ENCODE measurements at regions not wholly inside any gene's neighbourhood (a gene's known extent, or its start where the extent isn't known, plus 50 kb on each side); places are given as distances from the start of the nearest gene placed in this dataset.
A peak's percentile ranks its signal among the peaks of the same experiment; 100 is the strongest.

DNA sequence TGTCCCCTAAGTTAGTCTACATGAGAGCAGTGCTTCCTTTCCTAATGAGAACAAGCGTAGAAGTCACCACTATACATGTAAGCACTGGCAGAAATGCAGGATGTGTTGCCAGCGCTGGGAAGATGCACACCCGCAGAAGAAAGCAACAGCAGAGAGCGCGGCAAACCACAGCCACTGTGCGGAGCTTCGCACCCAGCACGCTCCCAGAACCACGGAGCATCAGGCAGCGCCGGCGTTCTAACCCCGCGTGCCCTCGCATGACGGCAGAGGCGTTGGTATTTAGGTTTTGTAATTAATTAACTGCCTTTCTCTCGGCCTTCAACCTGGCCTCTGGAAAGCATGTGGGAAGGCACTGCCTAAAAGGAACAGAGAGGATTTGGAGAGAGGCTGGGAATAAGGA lies 69.1 kb downstream of the OLIG1 start:
- H3K27me3 Mint-ChIP-seq (ENCODE audit: insufficient read depth, low read depth, poor library complexity) = peaks cover 7% of the 10 kb centered on the region
- no peaks in the 10 kb centered on the region for H3K27me3 ChIP-seq (ENCODE audit: insufficient read depth)
- no peak; the same call in 2 of the 3 replicates for ATAC-seq
- no peaks in the 10 kb centered on the region for H3F3A ChIP-seq (replicated peaks; ENCODE audit: low read depth)
- H4K20me1 ChIP-seq (replicated peaks; ENCODE audit: insufficient read depth) = no peaks in the 10 kb centered on the region
- H3K4me1 ChIP-seq (ENCODE audit: insufficient read depth) = peaks cover 16% of the 10 kb centered on the region
- TF ChIP-seq, protein P1, sequence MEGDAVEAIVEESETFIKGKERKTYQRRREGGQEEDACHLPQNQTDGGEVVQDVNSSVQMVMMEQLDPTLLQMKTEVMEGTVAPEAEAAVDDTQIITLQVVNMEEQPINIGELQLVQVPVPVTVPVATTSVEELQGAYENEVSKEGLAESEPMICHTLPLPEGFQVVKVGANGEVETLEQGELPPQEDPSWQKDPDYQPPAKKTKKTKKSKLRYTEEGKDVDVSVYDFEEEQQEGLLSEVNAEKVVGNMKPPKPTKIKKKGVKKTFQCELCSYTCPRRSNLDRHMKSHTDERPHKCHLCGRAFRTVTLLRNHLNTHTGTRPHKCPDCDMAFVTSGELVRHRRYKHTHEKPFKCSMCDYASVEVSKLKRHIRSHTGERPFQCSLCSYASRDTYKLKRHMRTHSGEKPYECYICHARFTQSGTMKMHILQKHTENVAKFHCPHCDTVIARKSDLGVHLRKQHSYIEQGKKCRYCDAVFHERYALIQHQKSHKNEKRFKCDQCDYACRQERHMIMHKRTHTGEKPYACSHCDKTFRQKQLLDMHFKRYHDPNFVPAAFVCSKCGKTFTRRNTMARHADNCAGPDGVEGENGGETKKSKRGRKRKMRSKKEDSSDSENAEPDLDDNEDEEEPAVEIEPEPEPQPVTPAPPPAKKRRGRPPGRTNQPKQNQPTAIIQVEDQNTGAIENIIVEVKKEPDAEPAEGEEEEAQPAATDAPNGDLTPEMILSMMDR (conservative IDR thresholded peaks at IDR 0.05; ENCODE audit: low read depth in 2 of 2) = no peak
- TF ChIP-seq POLR2AphosphoS5 (IDR thresholded peaks at IDR 0.05; ENCODE audit: low read depth) (no peak), JUNB (IDR thresholded peaks at IDR 0.05; ENCODE audit: unreplicated experiment) (no peak), ZNF331 (CRISPR knock-in tag; IDR thresholded peaks at IDR 0.05; ENCODE audit: low read depth) (no peak), CREB1 (CRISPR knock-in tag; IDR thresholded peaks at IDR 0.05; ENCODE audit: low read depth) (no peak), EZH2phosphoT487 (IDR thresholded peaks at IDR 0.05; ENCODE audit: unreplicated experiment) (no peak), STAT1 (IDR thresholded peaks at IDR 0.05; ENCODE audit: unreplicated experiment) (no peak), ZNF114 (CRISPR knock-in tag; IDR thresholded peaks at IDR 0.05) (no peak), NANOG (IDR thresholded peaks at IDR 0.05; ENCODE audit: borderline replicate concordance) (no peak)
- TF ChIP-seq, protein P2, sequence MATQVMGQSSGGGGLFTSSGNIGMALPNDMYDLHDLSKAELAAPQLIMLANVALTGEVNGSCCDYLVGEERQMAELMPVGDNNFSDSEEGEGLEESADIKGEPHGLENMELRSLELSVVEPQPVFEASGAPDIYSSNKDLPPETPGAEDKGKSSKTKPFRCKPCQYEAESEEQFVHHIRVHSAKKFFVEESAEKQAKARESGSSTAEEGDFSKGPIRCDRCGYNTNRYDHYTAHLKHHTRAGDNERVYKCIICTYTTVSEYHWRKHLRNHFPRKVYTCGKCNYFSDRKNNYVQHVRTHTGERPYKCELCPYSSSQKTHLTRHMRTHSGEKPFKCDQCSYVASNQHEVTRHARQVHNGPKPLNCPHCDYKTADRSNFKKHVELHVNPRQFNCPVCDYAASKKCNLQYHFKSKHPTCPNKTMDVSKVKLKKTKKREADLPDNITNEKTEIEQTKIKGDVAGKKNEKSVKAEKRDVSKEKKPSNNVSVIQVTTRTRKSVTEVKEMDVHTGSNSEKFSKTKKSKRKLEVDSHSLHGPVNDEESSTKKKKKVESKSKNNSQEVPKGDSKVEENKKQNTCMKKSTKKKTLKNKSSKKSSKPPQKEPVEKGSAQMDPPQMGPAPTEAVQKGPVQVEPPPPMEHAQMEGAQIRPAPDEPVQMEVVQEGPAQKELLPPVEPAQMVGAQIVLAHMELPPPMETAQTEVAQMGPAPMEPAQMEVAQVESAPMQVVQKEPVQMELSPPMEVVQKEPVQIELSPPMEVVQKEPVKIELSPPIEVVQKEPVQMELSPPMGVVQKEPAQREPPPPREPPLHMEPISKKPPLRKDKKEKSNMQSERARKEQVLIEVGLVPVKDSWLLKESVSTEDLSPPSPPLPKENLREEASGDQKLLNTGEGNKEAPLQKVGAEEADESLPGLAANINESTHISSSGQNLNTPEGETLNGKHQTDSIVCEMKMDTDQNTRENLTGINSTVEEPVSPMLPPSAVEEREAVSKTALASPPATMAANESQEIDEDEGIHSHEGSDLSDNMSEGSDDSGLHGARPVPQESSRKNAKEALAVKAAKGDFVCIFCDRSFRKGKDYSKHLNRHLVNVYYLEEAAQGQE (IDR thresholded peaks at IDR 0.05; ENCODE audit: unreplicated experiment) = no peak
- TF ChIP-seq, protein P3, sequence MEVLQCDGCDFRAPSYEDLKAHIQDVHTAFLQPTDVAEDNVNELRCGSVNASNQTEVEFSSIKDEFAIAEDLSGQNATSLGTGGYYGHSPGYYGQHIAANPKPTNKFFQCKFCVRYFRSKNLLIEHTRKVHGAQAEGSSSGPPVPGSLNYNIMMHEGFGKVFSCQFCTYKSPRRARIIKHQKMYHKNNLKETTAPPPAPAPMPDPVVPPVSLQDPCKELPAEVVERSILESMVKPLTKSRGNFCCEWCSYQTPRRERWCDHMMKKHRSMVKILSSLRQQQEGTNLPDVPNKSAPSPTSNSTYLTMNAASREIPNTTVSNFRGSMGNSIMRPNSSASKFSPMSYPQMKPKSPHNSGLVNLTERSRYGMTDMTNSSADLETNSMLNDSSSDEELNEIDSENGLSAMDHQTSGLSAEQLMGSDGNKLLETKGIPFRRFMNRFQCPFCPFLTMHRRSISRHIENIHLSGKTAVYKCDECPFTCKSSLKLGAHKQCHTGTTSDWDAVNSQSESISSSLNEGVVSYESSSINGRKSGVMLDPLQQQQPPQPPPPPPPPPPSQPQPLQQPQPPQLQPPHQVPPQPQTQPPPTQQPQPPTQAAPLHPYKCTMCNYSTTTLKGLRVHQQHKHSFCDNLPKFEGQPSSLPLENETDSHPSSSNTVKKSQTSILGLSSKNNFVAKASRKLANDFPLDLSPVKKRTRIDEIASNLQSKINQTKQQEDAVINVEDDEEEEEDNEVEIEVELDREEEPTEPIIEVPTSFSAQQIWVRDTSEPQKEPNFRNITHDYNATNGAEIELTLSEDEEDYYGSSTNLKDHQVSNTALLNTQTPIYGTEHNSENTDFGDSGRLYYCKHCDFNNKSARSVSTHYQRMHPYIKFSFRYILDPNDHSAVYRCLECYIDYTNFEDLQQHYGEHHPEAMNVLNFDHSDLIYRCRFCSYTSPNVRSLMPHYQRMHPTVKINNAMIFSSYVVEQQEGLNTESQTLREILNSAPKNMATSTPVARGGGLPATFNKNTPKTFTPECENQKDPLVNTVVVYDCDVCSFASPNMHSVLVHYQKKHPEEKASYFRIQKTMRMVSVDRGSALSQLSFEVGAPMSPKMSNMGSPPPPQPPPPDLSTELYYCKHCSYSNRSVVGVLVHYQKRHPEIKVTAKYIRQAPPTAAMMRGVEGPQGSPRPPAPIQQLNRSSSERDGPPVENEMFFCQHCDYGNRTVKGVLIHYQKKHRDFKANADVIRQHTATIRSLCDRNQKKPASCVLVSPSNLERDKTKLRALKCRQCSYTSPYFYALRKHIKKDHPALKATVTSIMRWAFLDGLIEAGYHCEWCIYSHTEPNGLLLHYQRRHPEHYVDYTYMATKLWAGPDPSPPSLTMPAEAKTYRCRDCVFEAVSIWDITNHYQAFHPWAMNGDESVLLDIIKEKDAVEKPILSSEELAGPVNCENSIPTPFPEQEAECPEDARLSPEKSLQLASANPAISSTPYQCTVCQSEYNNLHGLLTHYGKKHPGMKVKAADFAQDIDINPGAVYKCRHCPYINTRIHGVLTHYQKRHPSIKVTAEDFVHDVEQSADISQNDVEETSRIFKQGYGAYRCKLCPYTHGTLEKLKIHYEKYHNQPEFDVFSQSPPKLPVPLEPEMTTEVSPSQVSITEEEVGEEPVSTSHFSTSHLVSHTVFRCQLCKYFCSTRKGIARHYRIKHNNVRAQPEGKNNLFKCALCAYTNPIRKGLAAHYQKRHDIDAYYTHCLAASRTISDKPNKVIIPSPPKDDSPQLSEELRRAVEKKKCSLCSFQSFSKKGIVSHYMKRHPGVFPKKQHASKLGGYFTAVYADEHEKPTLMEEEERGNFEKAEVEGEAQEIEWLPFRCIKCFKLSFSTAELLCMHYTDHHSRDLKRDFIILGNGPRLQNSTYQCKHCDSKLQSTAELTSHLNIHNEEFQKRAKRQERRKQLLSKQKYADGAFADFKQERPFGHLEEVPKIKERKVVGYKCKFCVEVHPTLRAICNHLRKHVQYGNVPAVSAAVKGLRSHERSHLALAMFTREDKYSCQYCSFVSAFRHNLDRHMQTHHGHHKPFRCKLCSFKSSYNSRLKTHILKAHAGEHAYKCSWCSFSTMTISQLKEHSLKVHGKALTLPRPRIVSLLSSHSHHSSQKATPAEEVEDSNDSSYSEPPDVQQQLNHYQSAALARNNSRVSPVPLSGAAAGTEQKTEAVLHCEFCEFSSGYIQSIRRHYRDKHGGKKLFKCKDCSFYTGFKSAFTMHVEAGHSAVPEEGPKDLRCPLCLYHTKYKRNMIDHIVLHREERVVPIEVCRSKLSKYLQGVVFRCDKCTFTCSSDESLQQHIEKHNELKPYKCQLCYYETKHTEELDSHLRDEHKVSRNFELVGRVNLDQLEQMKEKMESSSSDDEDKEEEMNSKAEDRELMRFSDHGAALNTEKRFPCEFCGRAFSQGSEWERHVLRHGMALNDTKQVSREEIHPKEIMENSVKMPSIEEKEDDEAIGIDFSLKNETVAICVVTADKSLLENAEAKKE (CRISPR knock-in tag; IDR thresholded peaks at IDR 0.05) = no peak
- no peak overlapping the region for H3K4me3 Mint-ChIP-seq
- no peaks in the 10 kb centered on the region for H3K36me3 Mint-ChIP-seq (ENCODE audit: low read depth)
- peak overlapping the region; percentile 89 for H2AFZ ChIP-seq
- DNase-seq (ENCODE audit: low spot score) = no peak
- H3K9me2 ChIP-seq (ENCODE audit: insufficient read depth) = 0 out of 2 replicates have a peak, but pooled peaks cover 9% of the 10 kb centered on the region
- peaks cover 34% of the 10 kb centered on the region for H3K4me1 Mint-ChIP-seq
- no peaks in the 10 kb centered on the region; the same call in 2 of the 3 replicates for H3K9me3 Mint-ChIP-seq
- no peak overlapping the region for H3K4me2 ChIP-seq
- H3K27ac ChIP-seq (ENCODE audit: low read depth) = no peak overlapping the region
- no peaks in the 10 kb centered on the region for H3K36me3 ChIP-seq (ENCODE audit: insufficient read depth)
- H3K27ac Mint-ChIP-seq = no peak overlapping the region
- H3K4me3 ChIP-seq = no peak overlapping the region
- no peaks in the 10 kb centered on the region for H3K79me2 ChIP-seq (replicated peaks; ENCODE audit: insufficient read depth)
